Transverse colon (tissue), 4 donors: ENCODE measurements at regions not wholly inside any gene's neighbourhood (a gene's known extent, or its start where the extent isn't known, plus 50 kb on each side); places are given as distances from the start of the nearest gene placed in this dataset.

Experiments used
- POLR2A ChIP-seq: fragments of 450-650 bp; IDR thresholded peaks from one replicate; pipeline ENCODE4 v1.6.1; 2016; ENCODE audit warnings: antibody characterized with exemption, mild to moderate bottlenecking, moderate library complexity
- POLR2AphosphoS5 ChIP-seq, 3 donors: sonication (generic); formaldehyde crosslinking; IDR thresholded peaks; one replicate each; pipeline ENCODE4 v1.6.1; 2016; ENCODE audit warnings: antibody characterized with exemption in 3 of 3
- TF ChIP-seq, protein P1 (sequence below), 5 experiments: fragments of 200-600 bp in 3 of 5; fragments of 450-650 bp in 2 of 5; sonication (generic) in 3 of 5; IDR thresholded peaks; 1 replicate in 2 of 5; 2 replicates in 3 of 5; pipeline ENCODE4 v1.5.1; 2016 to 2017; ENCODE audit warnings: antibody characterized with exemption in 5 of 5, inconsistent platforms in 3 of 5, mild to moderate bottlenecking in 2 of 5, moderate library complexity in 1 of 5

DNA sequence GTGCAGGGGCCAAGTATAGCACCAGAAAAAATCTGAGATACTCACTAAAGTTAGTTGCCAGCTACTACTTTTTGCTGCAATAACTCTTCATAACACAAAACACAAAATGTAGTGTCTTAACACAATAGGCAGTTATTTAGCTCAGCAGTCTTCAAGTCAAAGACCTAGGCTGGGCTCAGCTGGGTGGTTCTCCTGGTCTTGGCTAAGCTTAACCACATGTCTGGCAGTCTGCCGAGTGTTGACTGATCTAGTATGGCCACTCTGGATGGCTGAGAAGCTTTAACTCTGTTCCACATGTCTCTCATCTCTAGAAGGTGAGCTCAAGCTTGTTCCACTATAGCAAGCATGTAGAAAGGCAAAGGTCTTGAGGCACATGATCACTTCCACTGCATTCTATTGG lies 451.6 kb downstream of the SOX11 start:
- no peak for TF ChIP-seq POLR2A
- TF ChIP-seq, protein P1, sequence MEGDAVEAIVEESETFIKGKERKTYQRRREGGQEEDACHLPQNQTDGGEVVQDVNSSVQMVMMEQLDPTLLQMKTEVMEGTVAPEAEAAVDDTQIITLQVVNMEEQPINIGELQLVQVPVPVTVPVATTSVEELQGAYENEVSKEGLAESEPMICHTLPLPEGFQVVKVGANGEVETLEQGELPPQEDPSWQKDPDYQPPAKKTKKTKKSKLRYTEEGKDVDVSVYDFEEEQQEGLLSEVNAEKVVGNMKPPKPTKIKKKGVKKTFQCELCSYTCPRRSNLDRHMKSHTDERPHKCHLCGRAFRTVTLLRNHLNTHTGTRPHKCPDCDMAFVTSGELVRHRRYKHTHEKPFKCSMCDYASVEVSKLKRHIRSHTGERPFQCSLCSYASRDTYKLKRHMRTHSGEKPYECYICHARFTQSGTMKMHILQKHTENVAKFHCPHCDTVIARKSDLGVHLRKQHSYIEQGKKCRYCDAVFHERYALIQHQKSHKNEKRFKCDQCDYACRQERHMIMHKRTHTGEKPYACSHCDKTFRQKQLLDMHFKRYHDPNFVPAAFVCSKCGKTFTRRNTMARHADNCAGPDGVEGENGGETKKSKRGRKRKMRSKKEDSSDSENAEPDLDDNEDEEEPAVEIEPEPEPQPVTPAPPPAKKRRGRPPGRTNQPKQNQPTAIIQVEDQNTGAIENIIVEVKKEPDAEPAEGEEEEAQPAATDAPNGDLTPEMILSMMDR (IDR thresholded peaks at IDR 0.05) = no peak
- TF ChIP-seq POLR2AphosphoS5 (IDR thresholded peaks at IDR 0.05) = no peak
